Spleen (tissue), 7 donors: ENCODE measurements at regions not wholly inside any gene's neighbourhood (a gene's known extent, or its start where the extent isn't known, plus 50 kb on each side); places are given as distances from the start of the nearest gene placed in this dataset.
"Not testable (repeated sequence)": the region's sequence is repeated elsewhere in the genome, so short reads cannot be mapped to it uniquely, and the experiment has no call there.

Source experiments
- POLR2A ChIP-seq, 3 donors: fragments of 450-650 bp; IDR thresholded peaks; one replicate each; pipeline ENCODE4 v1.5.1; 2017; ENCODE audit warnings: antibody characterized with exemption in 3 of 3, mild to moderate bottlenecking in 1 of 3
- TF ChIP-seq, protein P1 (sequence below), 11 experiments: fragments of 200-600 bp in 7 of 11; fragments of 450-650 bp in 4 of 11; sonication (generic) in 4 of 11; IDR thresholded peaks in 8 of 11; conservative IDR thresholded peaks in 3 of 11; 1 replicate in 7 of 11; 2 replicates in 4 of 11; pipeline versions ENCODE4 v1.4.0 to v1.8.0; 2016 to 2021; ENCODE audit warnings: antibody characterized with exemption in 11 of 11, inconsistent platforms in 4 of 11, mild to moderate bottlenecking in 1 of 11
- donor health status: DM: no; HTN: no; CAD: no; lungs with moderate emphysema.
- donor health status: DM: no; HTN: no; CAD: no.
- donor health status: DM: no; HTN: no; CAD: no.

DNA sequence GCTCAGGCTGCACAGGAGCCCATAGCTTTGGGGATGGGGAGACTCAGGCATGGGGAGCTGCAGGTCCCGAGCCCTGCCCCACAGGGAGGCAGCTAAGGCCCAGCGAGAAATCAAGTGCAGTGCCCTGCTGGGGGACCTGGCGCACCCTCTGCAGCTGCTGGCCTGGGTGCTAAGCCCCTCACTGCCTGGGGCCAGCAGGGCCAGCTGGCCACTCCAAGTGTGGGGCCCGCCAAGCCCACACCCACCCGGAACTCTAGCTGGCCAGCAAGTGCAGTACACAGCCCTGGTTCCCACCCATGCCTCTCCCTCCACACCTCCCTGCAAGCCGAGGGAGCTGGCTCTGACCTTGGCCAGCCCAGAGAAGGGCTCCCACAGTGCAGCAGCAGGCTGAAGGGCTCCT lies 268.7 kb upstream of the LRRC4C start:
- TF ChIP-seq, protein P1, sequence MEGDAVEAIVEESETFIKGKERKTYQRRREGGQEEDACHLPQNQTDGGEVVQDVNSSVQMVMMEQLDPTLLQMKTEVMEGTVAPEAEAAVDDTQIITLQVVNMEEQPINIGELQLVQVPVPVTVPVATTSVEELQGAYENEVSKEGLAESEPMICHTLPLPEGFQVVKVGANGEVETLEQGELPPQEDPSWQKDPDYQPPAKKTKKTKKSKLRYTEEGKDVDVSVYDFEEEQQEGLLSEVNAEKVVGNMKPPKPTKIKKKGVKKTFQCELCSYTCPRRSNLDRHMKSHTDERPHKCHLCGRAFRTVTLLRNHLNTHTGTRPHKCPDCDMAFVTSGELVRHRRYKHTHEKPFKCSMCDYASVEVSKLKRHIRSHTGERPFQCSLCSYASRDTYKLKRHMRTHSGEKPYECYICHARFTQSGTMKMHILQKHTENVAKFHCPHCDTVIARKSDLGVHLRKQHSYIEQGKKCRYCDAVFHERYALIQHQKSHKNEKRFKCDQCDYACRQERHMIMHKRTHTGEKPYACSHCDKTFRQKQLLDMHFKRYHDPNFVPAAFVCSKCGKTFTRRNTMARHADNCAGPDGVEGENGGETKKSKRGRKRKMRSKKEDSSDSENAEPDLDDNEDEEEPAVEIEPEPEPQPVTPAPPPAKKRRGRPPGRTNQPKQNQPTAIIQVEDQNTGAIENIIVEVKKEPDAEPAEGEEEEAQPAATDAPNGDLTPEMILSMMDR (IDR thresholded peaks at IDR 0.05 in 8 of 11, conservative IDR thresholded peaks at IDR 0.05 in 3 of 11) = not testable (repeated sequence)
- TF ChIP-seq POLR2A (IDR thresholded peaks at IDR 0.05) = not testable (repeated sequence)
